Stimulated activated naive CD4-positive, alpha-beta T cell treated with Interleukin-2 at 50 U/mL for 16 hours (primary cell): ENCODE measurements at regions not wholly inside any gene's neighbourhood (a gene's known extent, or its start where the extent isn't known, plus 50 kb on each side); places are given as distances from the start of the nearest gene placed in this dataset.
"Not testable (repeated sequence)": the region's sequence is repeated elsewhere in the genome, so short reads cannot be mapped to it uniquely, and the experiment has no call there.

Source experiments
- DNase-seq: peaks from one replicate; lab custom pipeline; 2025; lab: John Stamatoyannopoulos, UW

GRCh38 chr10:64576497-64576896 is 1055.3 kb downstream of the REEP3 start:
- no peak for DNase-seq

DNA sequence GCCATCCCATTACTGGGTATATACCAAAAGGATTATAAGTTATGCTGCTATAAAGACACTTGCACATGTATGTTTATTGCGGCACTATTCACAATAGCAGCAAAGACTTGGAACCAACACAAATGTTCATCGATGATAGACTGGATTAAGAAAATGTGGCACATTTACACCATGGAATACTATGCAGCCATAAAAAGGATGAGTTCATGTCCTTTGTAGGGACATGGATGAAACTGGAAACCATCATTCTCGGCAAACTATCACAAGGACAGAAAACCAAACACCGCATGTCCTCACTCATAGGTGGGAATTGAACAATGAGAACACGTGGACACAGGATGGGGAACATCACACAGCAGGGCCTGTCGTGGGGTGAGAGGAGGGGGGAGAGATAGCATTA is 1057.6 kb downstream of the REEP3 start:
- not testable (repeated sequence) for DNase-seq

DNA sequence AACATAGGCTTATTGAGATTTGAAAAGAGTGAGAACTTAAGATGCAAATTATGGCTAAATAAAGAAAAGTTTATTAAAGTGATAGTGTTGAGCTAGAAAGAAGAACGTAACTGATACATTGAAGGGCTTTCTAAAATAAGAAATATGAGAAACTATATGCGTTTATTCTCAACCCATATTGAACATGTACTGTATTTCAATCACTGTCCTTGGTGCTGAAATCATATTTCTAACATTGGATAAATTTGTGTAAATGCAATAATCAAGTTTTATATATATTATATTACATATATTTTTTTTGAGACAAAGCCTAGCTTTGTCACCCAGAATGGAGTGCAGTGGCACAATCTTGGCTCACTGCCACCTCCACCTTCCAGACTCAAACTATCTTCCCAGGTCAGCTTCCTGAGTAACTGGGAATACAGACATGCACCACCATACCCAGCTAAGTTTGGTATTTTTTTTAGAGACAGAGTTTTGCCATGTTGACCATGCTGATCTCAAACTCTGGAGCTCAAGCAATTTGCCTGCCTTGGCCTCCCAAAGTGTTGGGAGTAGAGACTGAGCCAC is 1065.8 kb downstream of the REEP3 start:
- DNase-seq: no peak

GRCh38 chr10:64594072-64594471 is 1072.9 kb downstream of the REEP3 start:
- DNase-seq: no peak

DNA sequence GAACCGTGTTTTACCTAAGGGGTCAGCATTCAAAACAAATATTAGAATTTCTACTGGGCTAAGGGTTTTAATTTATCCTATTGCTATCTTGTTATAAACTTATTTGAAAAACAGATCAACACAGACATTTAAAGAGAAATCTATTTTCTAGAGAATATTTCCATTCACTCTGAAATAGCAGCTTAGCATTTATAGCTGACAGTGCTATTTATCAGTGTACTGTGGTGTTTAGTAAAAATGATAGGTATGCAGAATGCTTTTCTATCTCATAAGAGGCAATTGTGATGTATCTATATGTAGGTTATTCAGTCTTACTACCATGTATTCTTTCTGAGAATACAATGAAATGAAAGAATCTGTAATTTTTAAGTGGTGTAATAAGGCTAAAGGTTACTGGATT is 1077.4 kb downstream of the REEP3 start:
- DNase-seq: no peak

DNA sequence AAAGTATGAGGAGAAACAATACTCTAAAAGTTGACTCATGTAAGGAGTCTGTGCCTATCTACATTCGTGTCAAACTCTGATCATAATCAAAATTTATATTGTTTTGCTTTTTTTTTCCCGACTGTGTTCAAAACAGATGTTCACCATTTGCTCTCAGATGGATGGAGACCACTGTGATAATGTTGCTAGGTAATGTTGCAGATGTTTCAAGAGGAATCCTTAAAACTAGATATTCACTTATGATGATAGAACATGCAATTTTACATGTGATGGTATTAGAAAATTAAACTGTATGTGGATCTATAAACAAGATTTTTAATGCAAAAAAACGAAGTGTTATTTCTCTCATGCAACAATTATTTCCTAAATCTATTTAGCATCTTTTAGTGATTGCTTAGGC is 1080.1 kb downstream of the REEP3 start:
- no peak for DNase-seq

DNA sequence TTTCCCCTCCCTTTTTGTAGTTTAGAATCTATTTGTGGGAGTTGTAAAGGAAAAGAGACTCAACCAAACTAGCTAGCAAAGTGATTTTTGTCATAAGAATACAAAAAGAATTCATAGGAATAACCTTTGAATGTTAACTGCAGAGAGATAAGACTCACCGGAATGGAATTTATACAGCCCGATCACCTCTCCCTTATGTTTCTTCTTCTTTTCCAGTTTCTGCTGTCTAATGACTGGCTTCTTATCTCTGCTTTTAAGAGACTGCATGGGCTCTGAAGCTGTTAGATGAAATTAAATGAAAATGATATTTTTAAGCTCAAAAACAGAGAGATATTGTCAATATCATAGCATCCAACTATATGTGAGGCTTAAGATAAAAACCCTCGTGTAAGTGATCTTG is 1095.9 kb downstream of the REEP3 start:
- no peak for DNase-seq

DNA sequence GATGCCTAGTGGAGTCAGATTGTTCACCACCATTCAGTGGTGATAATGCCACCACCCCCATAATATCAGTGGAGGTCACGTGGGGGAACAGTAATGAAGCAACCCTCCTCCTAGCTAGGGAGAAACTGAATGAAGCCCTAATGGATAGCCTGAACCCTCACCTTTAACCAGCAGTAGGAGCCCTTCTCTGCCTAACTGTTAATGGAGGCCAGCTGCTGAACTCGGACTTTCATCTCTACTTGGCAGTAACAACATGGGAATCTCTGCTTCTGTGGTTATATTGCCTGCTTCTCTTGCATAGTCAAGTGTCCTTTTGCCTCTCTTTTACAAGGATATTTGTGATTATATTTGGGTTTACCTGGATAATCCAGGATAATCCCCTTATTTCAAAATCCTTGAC is 1097.9 kb downstream of the REEP3 start:
- DNase-seq: no peak

GRCh38 chr10:64626924-64627323 is 1105.7 kb downstream of the REEP3 start:
- no peak for DNase-seq

GRCh38 chr10:64630534-64630933 is 1109.3 kb downstream of the REEP3 start:
- DNase-seq: no peak

DNA sequence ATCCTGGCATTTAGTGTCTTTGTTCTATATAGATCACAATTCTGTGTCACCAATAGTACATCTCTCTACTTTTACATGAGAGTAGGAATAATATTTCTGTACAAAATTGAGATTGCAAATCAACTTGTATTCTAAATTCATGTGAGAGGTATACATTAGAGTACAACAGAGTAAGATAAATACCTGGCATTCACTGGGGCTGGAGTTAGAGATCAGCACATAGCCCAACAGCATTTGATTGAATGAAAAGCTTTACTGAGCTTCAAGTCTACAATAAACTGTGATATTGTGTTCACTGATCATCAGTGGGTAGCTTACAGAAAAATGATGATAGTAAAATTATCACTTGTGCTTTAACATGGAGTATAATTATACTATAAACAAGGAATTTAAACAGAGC is 1114.7 kb downstream of the REEP3 start:
- DNase-seq: no peak

DNA sequence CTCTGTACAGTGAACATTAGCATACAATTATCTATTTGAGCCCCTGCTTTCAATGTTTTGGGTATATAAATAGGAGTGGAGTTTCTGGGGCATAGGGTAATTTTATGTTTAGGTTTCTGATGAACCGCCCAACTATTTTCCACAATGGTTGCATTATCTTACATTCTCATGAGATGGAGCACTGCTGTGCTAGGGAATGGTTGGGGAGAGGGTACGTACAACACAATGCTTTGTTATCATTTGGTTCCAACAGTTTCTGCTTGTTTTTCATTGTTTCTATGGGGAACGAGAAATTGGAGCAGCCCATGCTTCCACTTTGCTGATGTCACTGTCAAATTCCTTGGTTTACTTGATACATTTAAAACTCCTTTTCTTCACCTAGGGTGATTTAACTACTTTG is 1115.3 kb downstream of the REEP3 start:
- DNase-seq: no peak

GRCh38 chr10:64637939-64638338 is 1116.7 kb downstream of the REEP3 start:
- DNase-seq: no peak

DNA sequence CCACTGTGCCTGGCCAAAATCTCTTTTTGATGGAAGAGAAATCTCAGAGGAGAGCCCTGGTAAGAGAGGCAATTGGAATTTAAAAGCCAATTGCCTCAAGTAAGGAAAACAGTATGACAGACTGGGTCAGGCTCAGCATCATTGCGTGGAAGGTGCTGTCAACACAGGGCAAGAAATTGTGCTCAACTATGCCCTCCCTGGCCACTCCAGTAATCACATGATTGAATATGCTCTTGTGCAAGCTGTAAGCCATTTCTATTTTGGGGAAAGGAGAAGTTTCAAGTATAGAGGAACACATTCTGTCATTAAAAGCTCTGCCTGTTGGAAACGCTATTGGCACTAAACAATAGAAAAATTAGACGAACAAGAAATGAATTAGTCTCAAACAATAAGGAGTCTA is 1127.7 kb downstream of the REEP3 start:
- no peak for DNase-seq

- no peak for DNase-seq
Measured at GRCh38 chr10:64658528-64658927, 1137.3 kb downstream of the REEP3 start.

GRCh38 chr10:64659311-64659710 is 1138.1 kb downstream of the REEP3 start:
- DNase-seq: no peak

- no peak for DNase-seq
Measured at GRCh38 chr10:64682043-64682442, 1160.8 kb downstream of the REEP3 start.

- no peak for DNase-seq
Measured at GRCh38 chr10:64690194-64690593, 1169.0 kb downstream of the REEP3 start.

DNA sequence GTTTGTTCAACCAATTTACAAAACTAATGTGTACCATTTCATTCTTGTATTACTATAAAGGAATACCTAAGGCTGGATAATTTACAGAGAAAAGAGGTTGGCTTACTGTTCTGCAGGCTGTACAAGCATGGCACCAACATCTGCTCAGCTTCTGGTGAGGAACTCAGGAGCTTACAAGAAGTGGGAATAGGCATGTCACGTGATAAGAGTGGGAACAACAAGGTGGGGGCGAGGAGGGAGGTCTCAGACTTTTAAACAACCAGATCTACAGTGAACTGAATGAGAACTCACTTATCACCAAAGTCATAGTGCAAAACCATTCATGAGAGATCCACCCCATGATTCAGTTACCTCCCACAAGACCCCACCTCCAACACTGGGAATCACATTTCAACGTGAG is 1178.0 kb downstream of the REEP3 start:
- no peak for DNase-seq

- DNase-seq: not testable (repeated sequence)
Measured at GRCh38 chr10:64702086-64702485, 1180.9 kb downstream of the REEP3 start.

DNA sequence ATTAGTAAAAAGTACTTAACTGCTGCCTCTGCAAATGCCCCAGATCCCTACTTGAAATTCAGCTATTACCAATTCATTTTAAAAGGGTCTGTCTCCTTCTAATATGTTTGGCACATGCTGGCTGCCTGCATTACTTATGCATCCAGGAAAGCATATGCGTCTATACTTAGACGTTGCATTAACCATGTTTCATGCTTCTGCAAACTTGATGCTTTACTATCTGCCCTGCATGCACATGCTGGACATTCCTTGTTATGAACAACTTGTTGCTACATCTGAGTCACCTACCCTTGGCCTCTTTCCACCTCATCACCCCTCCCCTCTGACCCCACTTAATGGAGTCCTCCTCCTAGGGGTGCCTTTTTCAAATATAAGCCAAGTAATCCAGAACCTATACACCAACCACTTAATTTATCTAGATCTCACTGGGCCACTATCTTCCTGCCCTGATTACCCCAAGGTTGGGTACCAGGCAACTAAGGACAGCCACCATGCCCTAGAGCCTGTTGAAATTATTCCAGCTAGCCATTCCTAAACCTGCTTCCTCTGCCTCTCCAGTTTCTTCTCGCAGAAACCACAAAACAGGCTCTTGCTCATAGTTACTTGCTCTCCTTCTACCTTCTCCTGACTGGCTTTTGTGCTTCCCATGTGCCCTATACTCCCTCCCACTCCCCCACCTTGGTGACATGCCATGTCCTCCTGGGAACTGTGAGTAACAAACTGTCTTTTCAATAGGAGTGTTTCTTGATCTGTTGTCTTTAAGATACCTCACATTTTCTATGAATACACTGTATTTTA is 1187.9 kb downstream of the REEP3 start:
- DNase-seq: no peak

DNA sequence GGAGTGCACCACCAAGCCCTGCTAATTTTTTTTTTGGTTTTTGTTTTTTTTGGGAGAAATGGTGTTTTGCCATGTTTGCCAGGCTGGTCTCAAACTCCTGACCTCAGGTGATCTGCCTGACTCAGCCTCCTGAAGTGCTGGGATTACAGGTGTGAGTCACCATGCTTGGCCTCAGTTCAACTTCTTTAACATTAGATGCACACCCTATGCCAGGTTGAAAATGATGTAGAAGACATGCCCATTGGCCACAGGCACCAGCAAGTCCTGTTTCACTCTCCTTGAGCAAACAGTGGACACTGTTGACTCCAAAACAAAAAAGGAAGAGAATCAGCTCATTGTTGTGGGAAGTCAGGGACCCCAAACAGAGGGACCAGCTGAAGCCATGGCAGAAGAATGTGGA is 1205.3 kb downstream of the REEP3 start:
- no peak for DNase-seq

DNA sequence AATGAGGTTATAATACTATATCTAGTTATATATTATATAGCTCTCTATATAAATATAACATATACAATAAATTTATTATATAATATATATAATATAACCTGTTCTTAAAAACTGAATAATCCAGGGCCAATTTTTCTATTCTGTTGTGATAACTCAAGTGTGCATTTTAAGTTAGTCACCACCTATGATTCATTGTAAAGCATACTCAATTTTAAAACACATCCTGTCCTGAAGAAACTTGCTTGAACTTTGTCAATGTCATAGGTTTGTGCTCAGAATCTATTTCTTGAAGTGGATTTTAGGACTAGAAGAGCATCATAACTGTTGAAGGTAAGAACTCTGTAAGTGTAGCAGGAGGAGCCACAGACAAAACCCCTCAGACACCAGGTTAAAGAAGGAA is 1209.8 kb downstream of the REEP3 start:
- no peak for DNase-seq

- DNase-seq: no peak
Measured at GRCh38 chr10:64732372-64732957, 1211.3 kb downstream of the REEP3 start.
